MM.1S (cell line): ENCODE measurements at regions not wholly inside any gene's neighbourhood (a gene's known extent, or its start where the extent isn't known, plus 50 kb on each side); places are given as distances from the start of the nearest gene placed in this dataset.

ENCODE experiments used
- DNase-seq: peaks from one replicate; pipeline ENCODE4 v3.0.0-alpha.2; 2015
- H2AFZ ChIP-seq: fragments of 300-600 bp; sonication (generic); 2 replicates; pipeline ENCODE4 v1.6.0; 2016; ENCODE audit warnings: antibody characterized with exemption, low read length
- H3F3A ChIP-seq: fragments of 300-600 bp; sonication (generic); 2 replicates; pipeline ENCODE4 v1.6.1; 2016; ENCODE audit warnings: mild to moderate bottlenecking, antibody characterized with exemption, low read length, moderate library complexity, mixed read lengths; ENCODE audit not compliant: insufficient read depth
- H3K27ac ChIP-seq: fragments of 300-600 bp; sonication (generic); 2 replicates; pipeline ENCODE4 v1.5.1; 2016; ENCODE audit warnings: mild to moderate bottlenecking, low read length
- H3K27me3 ChIP-seq: fragments of 300-600 bp; sonication (generic); replicated peaks from 2 replicates; pipeline ENCODE4 v1.6.0; 2016; ENCODE audit warnings: low read length; ENCODE audit not compliant: insufficient read depth
- H3K36me3 ChIP-seq: fragments of 300-600 bp; sonication (generic); replicated peaks from 2 replicates; pipeline ENCODE4 v1.6.1; 2016; ENCODE audit warnings: mild to moderate bottlenecking, low read length, mixed read lengths; ENCODE audit not compliant: insufficient read depth
- H3K4me1 ChIP-seq: fragments of 300-600 bp; sonication (generic); 2 replicates; pipeline ENCODE4 v1.6.1; 2016; ENCODE audit warnings: low read length, mixed read lengths
- H3K4me2 ChIP-seq: fragments of 300-600 bp; sonication (generic); 2 replicates; pipeline ENCODE4 v1.6.0; 2016; ENCODE audit warnings: low read depth, low read length
- H3K4me3 ChIP-seq: fragments of 300-600 bp; sonication (generic); 2 replicates; pipeline ENCODE4 v1.5.1; 2016; ENCODE audit warnings: low read length, mixed read lengths
- H3K79me2 ChIP-seq: fragments of 300-600 bp; sonication (generic); 2 replicates; pipeline ENCODE4 v1.6.1; 2016; ENCODE audit warnings: mixed run types, low read length, mixed read lengths
- H3K9ac ChIP-seq: fragments of 300-600 bp; sonication (generic); 2 replicates; pipeline ENCODE4 v1.6.1; 2016; ENCODE audit warnings: low read length, mixed read lengths
- H3K9me2 ChIP-seq: fragments of 300-600 bp; sonication (generic); replicated peaks from 2 replicates; pipeline ENCODE4 v1.6.1; 2016; ENCODE audit warnings: mild to moderate bottlenecking, low read length, mixed read lengths; ENCODE audit not compliant: insufficient read depth
- H3K9me3 ChIP-seq: fragments of 300-600 bp; sonication (generic); replicated peaks from 2 replicates; pipeline ENCODE4 v1.6.1; 2016; ENCODE audit warnings: mild to moderate bottlenecking, low read length, mixed read lengths; ENCODE audit not compliant: insufficient read depth
- H4K20me1 ChIP-seq: fragments of 300-600 bp; sonication (generic); 2 replicates; pipeline ENCODE4 v1.6.1; 2016; ENCODE audit warnings: mild to moderate bottlenecking, low read length, moderate library complexity, mixed read lengths; ENCODE audit not compliant: insufficient read depth
- CTCF ChIP-seq: fragments of 300-600 bp; sonication (generic); IDR thresholded peaks from 2 replicates; pipeline ENCODE4 v1.5.1; 2016; ENCODE audit warnings: antibody characterized with exemption, low read length, mixed read lengths
- EZH2 ChIP-seq: fragments of 300-600 bp; sonication (generic); optimal IDR thresholded peaks from 2 replicates; pipeline ENCODE3; 2017; ENCODE audit warnings: low read depth, mild to moderate bottlenecking, antibody characterized with exemption, low read length, mixed read lengths
- EZH2phosphoT487 ChIP-seq: fragments of 300-600 bp; sonication (generic); IDR thresholded peaks from 2 replicates; pipeline ENCODE4 v1.6.1; 2018; ENCODE audit warnings: antibody characterized with exemption, low read length

GRCh38 chr15:31481142-31481541, 154.5 kb downstream of the KLF13 start:
- Histone ChIP-seq H4K20me1 (no peaks in the 10 kb centered on the region), H3K9ac (no peak overlapping the region), H2AFZ (no peak overlapping the region), H3K79me2 (no peaks in the 10 kb centered on the region), H3K9me3 (no peaks in the 10 kb centered on the region), H3K27ac (no peak overlapping the region), H3K4me1 (no peaks in the 10 kb centered on the region), H3F3A (no peaks in the 10 kb centered on the region), H3K4me3 (no peak overlapping the region), H3K9me2 (no peaks in the 10 kb centered on the region), H3K36me3 (no peaks in the 10 kb centered on the region), H3K4me2 (no peak overlapping the region), H3K27me3 (no peaks in the 10 kb centered on the region)
- no peak for TF ChIP-seq EZH2
- no peak for TF ChIP-seq EZH2phosphoT487
- TF ChIP-seq CTCF, result no peak
- no peak for DNase-seq

GRCh38 chr15:31482122-31482922, 155.7 kb downstream of the KLF13 start:
- no peak for TF ChIP-seq EZH2
- no peak for TF ChIP-seq EZH2phosphoT487
- TF ChIP-seq CTCF, result no peak
- no peaks in the 10 kb centered on the region for H3K9me2 ChIP-seq
- no peaks in the 10 kb centered on the region for H3K4me1 ChIP-seq
- no peaks in the 10 kb centered on the region for H3F3A ChIP-seq
- no peaks in the 10 kb centered on the region for H3K27me3 ChIP-seq
- H3K79me2 ChIP-seq, result no peaks in the 10 kb centered on the region
- no peaks in the 10 kb centered on the region for H4K20me1 ChIP-seq
- no peak overlapping the region for H3K4me3 ChIP-seq
- H3K27ac ChIP-seq, result no peak overlapping the region
- H3K36me3 ChIP-seq, result no peaks in the 10 kb centered on the region
- no peak for DNase-seq
- H2AFZ ChIP-seq, result no peak overlapping the region
- no peaks in the 10 kb centered on the region for H3K9me3 ChIP-seq
- no peak overlapping the region for H3K4me2 ChIP-seq
- no peak overlapping the region for H3K9ac ChIP-seq

DNA sequence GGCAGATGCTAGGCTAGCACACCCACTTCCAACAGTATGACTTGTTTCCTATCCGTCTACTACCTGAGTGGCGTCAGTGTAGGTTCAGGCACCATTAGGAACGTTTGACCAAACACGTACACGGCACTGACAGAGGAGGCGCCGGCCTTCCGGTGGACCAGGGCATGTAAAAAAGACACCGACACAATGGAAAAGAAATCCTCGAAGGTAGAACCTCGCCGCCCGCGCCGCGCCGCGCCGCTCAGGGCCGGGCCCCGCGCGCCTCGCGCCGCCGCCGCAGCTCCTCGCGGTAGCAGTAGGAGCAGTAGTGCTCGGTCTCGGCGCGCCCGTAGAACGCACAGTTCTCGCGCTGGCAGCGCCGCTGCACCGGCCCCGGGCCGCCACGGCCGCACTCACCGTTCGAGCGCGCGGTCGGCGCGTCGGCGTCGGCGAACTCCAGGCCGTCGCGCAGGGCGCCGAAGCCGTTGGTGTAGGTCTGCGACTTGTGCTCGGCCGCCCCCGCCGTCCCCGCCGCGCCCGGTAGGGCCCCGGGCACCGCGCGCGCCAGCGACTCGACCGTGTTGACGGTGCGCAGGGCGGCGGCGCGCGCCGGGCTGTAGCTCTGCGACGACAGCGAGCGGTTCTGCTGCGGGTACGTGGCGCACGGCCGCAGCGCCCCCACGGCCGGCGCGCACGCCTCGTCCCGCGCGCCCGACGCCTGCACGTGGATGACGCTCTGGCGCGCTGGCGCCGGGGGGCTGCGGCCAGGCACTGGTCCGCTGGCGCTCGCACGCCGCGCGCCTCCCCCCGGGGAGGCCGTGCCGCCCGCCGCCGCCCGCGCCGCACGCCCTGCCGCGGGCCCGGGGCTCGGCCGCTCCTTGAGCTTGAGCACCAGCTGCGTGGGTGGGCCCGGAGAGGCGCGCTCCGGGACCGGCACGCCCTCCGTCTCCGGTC, 156.7 kb downstream of the KLF13 start:
- H3K27me3 ChIP-seq, result no peaks in the 10 kb centered on the region
- no peak for DNase-seq

More for the DNA sequence above, 156.7 kb downstream of the KLF13 start:
- Histone ChIP-seq H2AFZ (no peak overlapping the region), H3K4me3 (no peak overlapping the region), H3K4me2 (no peak overlapping the region), H3K79me2 (no peaks in the 10 kb centered on the region), H3K9ac (no peak overlapping the region), H3K36me3 (no peaks in the 10 kb centered on the region), H3K9me3 (no peaks in the 10 kb centered on the region), H3K27ac (no peak overlapping the region), H3K4me1 (peaks cover 4% of the 10 kb centered on the region; the same call in 1 of the 2 replicates), H3F3A (no peaks in the 10 kb centered on the region), H4K20me1 (no peaks in the 10 kb centered on the region), H3K9me2 (no peaks in the 10 kb centered on the region)
- TF ChIP-seq CTCF (no peak), EZH2phosphoT487 (no peak), EZH2 (no peak)
